Activated CD8-positive, alpha-beta memory T cell treated with anti-CD3 and anti-CD28 coated beads, Interleukin-2, amount 10 ng/mL, durations not matched to agents 7 days and 5 days (primary cell): ENCODE measurements at regions not wholly inside any gene's neighbourhood (a gene's known extent, or its start where the extent isn't known, plus 50 kb on each side); places are given as distances from the start of the nearest gene placed in this dataset.

ENCODE experiments used
- ATAC-seq: fragments of 150-1000 bp; cut with Tn5 transposase; one replicate; pipeline ENCODE4 v1.10.0; 2021; ENCODE audit warnings: moderate library complexity
- CTCF ChIA-PET: fragments of 350-600 bp; sonication (Branson Sonifier 250); formaldehyde crosslinking; loops from one replicate; lab custom pipeline; 2021; ENCODE audit warnings: antibody characterized with exemption; lab: Charles Lee
- DNase-seq: peaks from one replicate; pipeline ENCODE4 v3.0.0-alpha.2; 2020
- H3K27ac Mint-ChIP-seq: one replicate; pipeline ENCODE4 v1.8.0; 2021; ENCODE audit warnings: mild to moderate bottlenecking, mixed read lengths
- H3K27me3 Mint-ChIP-seq: one replicate; pipeline ENCODE4 v1.8.0; 2021; ENCODE audit warnings: mixed read lengths
- H3K36me3 Mint-ChIP-seq: one replicate; pipeline ENCODE4 v1.8.0; 2021; ENCODE audit warnings: mild to moderate bottlenecking, mixed read lengths
- H3K4me1 Mint-ChIP-seq: one replicate; pipeline ENCODE4 v1.8.0; 2021; ENCODE audit warnings: mixed read lengths
- H3K4me3 Mint-ChIP-seq: one replicate; pipeline ENCODE4 v1.8.0; 2021; ENCODE audit warnings: mild to moderate bottlenecking, moderate library complexity, mixed read lengths
- H3K9me3 Mint-ChIP-seq: one replicate; pipeline ENCODE4 v1.8.0; 2022; ENCODE audit warnings: low read depth, mixed read lengths

GRCh38 chr4:4639370-4639769 is 97.5 kb upstream of the STX18 start:
- peaks cover 3% of the 10 kb centered on the region for H3K36me3 Mint-ChIP-seq
- DNase-seq (no peak), ATAC-seq (no peak)
- H3K4me1 Mint-ChIP-seq, result peaks cover 20% of the 10 kb centered on the region
- no peaks in the 10 kb centered on the region for H3K9me3 Mint-ChIP-seq
- CTCF ChIA-PET, result no interaction called here
- H3K4me3 Mint-ChIP-seq, result no peak overlapping the region
- no peaks in the 10 kb centered on the region for H3K27me3 Mint-ChIP-seq
- no peak overlapping the region for H3K27ac Mint-ChIP-seq

- Mint-ChIP-seq H3K27ac (no peak overlapping the region), H3K4me1 (peaks cover 20% of the 10 kb centered on the region), H3K27me3 (no peaks in the 10 kb centered on the region), H3K9me3 (no peaks in the 10 kb centered on the region), H3K4me3 (no peak overlapping the region), H3K36me3 (peaks cover 10% of the 10 kb centered on the region)
- CTCF ChIA-PET, result no interaction called here
- DNase-seq (peak; percentile 62), ATAC-seq (peak; percentile 84)
These were observed 95.9 kb upstream of the STX18 start for GRCh38 chr4:4637710-4638109.

GRCh38 chr4:4633431-4633830 is 91.6 kb upstream of the STX18 start:
- Mint-ChIP-seq H3K27ac (no peak overlapping the region), H3K4me1 (peaks cover 33% of the 10 kb centered on the region), H3K9me3 (no peaks in the 10 kb centered on the region), H3K36me3 (peaks cover 14% of the 10 kb centered on the region), H3K27me3 (no peaks in the 10 kb centered on the region), H3K4me3 (no peak overlapping the region)
- DNase-seq (no peak), ATAC-seq (no peak)
- CTCF ChIA-PET, result no interaction called here

DNA sequence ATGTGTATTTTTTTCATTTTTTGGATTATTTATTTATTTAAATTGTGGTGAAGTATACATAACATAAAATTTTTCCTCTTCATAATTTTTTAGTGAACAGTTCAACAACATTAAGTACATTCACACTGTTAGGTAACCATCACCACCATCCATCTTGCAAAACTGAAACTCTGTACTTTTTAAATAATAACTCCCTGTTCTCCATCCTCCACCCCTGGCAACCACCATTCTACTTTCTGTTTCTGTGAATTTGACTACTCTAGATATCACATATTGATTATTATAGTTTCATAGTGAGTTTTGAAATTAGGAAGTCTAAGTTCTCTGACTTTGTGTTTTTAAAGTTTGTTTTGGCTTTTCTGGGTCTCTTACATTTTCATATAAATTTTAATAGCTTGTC is 89.3 kb upstream of the STX18 start:
- Mint-ChIP-seq H3K27ac (no peak overlapping the region), H3K9me3 (no peaks in the 10 kb centered on the region), H3K4me1 (peaks cover 15% of the 10 kb centered on the region), H3K27me3 (no peaks in the 10 kb centered on the region), H3K4me3 (no peak overlapping the region), H3K36me3 (peaks cover 12% of the 10 kb centered on the region)
- CTCF ChIA-PET, result no interaction called here
- no peak for DNase-seq
- peak; percentile 60 for ATAC-seq

DNA sequence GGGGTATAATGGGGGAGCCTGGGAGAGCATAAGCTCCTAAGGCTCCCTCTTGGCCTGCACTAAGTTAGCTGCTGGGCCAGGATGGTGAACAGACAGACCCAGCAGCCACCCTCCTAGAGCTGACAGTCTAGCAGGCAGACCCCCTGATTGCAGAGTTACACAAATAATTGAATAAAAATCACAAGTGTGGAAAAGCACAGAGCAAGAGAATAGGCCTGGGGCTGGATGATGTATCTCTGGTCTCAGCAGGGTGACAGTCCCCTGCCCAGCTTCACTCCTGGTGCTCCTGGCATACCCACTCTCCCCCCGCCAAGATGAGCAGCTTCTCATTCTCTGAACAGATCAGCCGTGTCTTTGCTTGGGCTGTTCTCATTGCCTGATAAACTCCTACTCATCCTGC is 86.1 kb upstream of the STX18 start:
- CTCF ChIA-PET, result no interaction called here

DNA sequence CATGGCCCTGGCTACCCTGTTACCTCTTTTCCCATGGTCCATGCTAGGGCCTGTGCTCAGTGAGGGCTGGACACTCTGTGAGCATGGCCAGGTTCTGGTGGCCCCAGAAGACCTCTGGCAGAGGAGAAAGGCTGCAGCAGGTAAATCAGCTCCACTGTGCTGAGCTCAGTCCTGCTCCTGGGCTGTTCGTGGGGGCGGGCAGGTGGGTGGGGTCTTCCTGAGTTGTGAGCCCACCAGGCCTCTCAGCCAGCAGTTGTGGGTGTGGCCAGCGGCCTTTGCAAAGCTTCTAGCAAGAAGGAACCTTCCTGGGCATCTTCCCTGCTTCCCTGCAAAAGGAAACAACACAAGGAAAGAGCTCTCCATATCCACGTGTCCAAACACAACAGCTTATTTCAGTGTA is 85.3 kb upstream of the STX18 start:
- DNase-seq (no peak), ATAC-seq (no peak)
- Mint-ChIP-seq H3K9me3 (no peaks in the 10 kb centered on the region), H3K4me3 (no peak overlapping the region), H3K27me3 (no peaks in the 10 kb centered on the region), H3K27ac (no peak overlapping the region), H3K36me3 (peaks cover under 1% of the 10 kb centered on the region), H3K4me1 (peaks cover 14% of the 10 kb centered on the region)
- CTCF ChIA-PET, result no interaction called here

More for the DNA sequence above, 86.1 kb upstream of the STX18 start:
- Mint-ChIP-seq H3K27ac (no peak overlapping the region), H3K27me3 (no peaks in the 10 kb centered on the region), H3K4me3 (no peak overlapping the region), H3K4me1 (peaks cover 15% of the 10 kb centered on the region), H3K9me3 (no peaks in the 10 kb centered on the region), H3K36me3 (peaks cover 4% of the 10 kb centered on the region)
- no peak for DNase-seq
- no peak for ATAC-seq

DNA sequence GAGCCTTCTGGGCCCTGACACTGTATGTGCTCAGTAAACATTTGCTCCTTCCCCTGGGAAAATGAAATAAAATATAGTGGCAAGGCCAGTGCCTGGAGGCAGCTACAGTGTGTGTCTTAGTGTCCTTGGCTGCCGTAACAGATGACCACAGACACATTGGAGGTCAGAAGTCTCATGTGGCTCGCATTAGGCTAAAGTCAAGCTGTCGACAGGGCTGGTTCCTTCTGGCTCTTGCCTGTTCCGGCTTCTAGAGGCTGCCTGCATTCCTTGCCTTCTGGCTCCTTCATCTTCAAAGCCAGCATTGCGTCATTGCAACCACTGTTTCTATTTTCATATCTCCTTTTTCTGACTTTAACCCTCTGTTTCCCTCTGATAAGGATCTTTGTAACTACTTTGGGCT is 83.6 kb upstream of the STX18 start:
- DNase-seq, result no peak
- Mint-ChIP-seq H3K36me3 (no peaks in the 10 kb centered on the region), H3K4me3 (no peak overlapping the region), H3K27me3 (no peaks in the 10 kb centered on the region), H3K9me3 (no peaks in the 10 kb centered on the region), H3K4me1 (peaks cover 1% of the 10 kb centered on the region), H3K27ac (no peak overlapping the region)
- CTCF ChIA-PET, result no interaction called here
- ATAC-seq, result no peak

DNA sequence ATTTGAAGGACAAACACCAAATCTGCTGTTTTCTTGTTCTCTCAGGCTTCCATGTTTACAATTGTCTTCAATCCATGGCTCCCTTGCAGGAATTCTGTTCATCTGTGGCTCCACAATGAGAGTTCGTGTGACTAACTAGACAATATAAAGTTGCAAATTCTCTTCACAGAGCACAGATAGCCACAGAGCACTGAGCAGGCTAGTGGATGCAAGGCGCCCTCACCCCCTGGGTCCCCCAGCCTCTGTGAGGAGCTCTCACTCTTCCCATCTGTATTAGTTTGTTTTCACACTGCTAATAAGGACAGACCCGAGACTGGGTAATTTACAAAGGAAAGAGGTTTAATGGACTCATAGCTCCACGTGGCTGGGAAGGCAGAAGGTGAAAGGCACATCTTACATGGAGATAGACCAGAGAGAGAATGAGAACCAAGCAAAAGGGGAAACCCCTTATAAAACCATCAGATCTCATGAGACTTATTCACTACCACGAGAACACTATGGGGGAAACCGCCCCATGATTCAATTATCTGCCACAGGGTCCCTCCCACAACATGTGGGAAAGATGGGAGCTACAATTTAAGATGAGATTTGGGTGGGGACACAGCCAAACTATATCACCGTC is 82.5 kb upstream of the STX18 start:
- DNase-seq (no peak), ATAC-seq (no peak)
- CTCF ChIA-PET, result no interaction called here
- no peak overlapping the region for H3K27ac Mint-ChIP-seq
- no peaks in the 10 kb centered on the region for H3K27me3 Mint-ChIP-seq
- no peaks in the 10 kb centered on the region for H3K4me1 Mint-ChIP-seq
- H3K36me3 Mint-ChIP-seq, result no peaks in the 10 kb centered on the region
- no peak overlapping the region for H3K4me3 Mint-ChIP-seq
- no peaks in the 10 kb centered on the region for H3K9me3 Mint-ChIP-seq

DNA sequence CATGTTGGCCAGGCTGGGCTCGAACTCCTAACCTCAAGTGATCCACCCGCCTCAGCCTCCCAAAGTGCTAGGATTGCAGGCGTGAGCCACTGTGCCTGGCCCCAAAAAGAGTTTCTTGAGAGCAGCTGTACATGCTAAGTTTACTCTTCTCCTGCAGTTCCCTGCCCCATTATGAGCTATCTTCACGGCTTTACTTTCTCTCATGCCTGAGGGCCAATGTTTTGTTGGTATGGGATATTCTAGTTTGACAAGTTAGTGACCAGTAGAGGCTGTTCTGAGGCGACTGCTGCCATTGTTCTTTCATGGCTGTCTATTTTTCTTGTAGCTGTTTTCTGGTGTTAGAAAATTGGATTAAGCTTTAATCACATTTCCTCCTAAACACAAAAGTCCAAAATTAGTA is 78.0 kb upstream of the STX18 start:
- no peaks in the 10 kb centered on the region for H3K36me3 Mint-ChIP-seq
- CTCF ChIA-PET, result interaction anchor here (0.9 kb wide), 1 partner anchor 17 kb away, joined by 3 read pairs; no protein-coding TSS in a partner anchor

DNA sequence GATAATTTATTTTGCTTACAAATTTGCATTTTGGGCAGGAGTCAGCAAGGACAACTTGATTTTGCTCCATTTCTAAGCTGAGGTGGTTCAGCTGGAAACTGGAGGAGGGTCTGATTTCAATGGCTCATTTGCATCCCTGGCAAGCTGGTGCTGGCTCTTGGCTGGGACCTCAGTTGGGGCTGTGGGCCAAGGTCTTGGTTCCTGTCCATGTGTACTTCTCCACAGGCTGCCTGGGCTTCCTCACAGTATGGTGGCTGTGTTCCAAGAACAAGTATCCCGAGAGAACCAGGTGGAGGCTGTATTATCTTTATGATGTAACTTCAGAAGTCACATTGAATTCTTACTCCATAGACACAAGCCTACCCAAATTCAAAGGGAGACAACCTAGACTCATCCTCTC is 77.0 kb upstream of the STX18 start:
- Mint-ChIP-seq H3K9me3 (no peaks in the 10 kb centered on the region), H3K27ac (no peak overlapping the region), H3K27me3 (no peaks in the 10 kb centered on the region), H3K36me3 (no peaks in the 10 kb centered on the region), H3K4me3 (no peak overlapping the region), H3K4me1 (no peaks in the 10 kb centered on the region)
- ATAC-seq (no peak), DNase-seq (no peak)
- CTCF ChIA-PET, result no interaction called here

More for the DNA sequence above, 78.0 kb upstream of the STX18 start:
- Mint-ChIP-seq H3K9me3 (no peaks in the 10 kb centered on the region), H3K4me3 (no peak overlapping the region), H3K4me1 (no peaks in the 10 kb centered on the region), H3K27me3 (no peaks in the 10 kb centered on the region), H3K27ac (no peak overlapping the region)
- ATAC-seq (no peak), DNase-seq (no peak)

- H3K27me3 Mint-ChIP-seq, result no peaks in the 10 kb centered on the region
- no peak overlapping the region for H3K4me3 Mint-ChIP-seq
- CTCF ChIA-PET, result no interaction called here
- H3K9me3 Mint-ChIP-seq, result no peaks in the 10 kb centered on the region
- ATAC-seq, result no peak
- no peaks in the 10 kb centered on the region for H3K36me3 Mint-ChIP-seq
- no peaks in the 10 kb centered on the region for H3K4me1 Mint-ChIP-seq
- DNase-seq, result no peak
- no peak overlapping the region for H3K27ac Mint-ChIP-seq
These were observed 73.3 kb upstream of the STX18 start for GRCh38 chr4:4614925-4615678.

GRCh38 chr4:4613641-4614286 is 71.9 kb upstream of the STX18 start:
- Mint-ChIP-seq H3K36me3 (no peaks in the 10 kb centered on the region), H3K9me3 (no peaks in the 10 kb centered on the region), H3K27ac (no peak overlapping the region), H3K4me1 (no peaks in the 10 kb centered on the region), H3K4me3 (no peak overlapping the region), H3K27me3 (no peaks in the 10 kb centered on the region)
- DNase-seq, result no peak
- ATAC-seq, result no peak
- CTCF ChIA-PET, result no interaction called here

GRCh38 chr4:4613126-4613465 is 71.2 kb upstream of the STX18 start:
- no peak overlapping the region for H3K27ac Mint-ChIP-seq
- no peaks in the 10 kb centered on the region for H3K4me1 Mint-ChIP-seq
- DNase-seq (no peak), ATAC-seq (no peak)
- H3K36me3 Mint-ChIP-seq, result no peaks in the 10 kb centered on the region
- H3K9me3 Mint-ChIP-seq, result no peaks in the 10 kb centered on the region
- H3K4me3 Mint-ChIP-seq, result no peak overlapping the region
- H3K27me3 Mint-ChIP-seq, result no peaks in the 10 kb centered on the region
- CTCF ChIA-PET, result no interaction called here

GRCh38 chr4:4610672-4611071 is 68.8 kb upstream of the STX18 start:
- Mint-ChIP-seq H3K4me1 (no peaks in the 10 kb centered on the region), H3K27me3 (no peaks in the 10 kb centered on the region), H3K36me3 (no peaks in the 10 kb centered on the region), H3K9me3 (no peaks in the 10 kb centered on the region), H3K27ac (no peak overlapping the region), H3K4me3 (no peak overlapping the region)
- no peak for DNase-seq
- no peak for ATAC-seq
- CTCF ChIA-PET, result no interaction called here
